ENCODE measurements at regions not wholly inside any gene's neighbourhood (a gene's known extent, or its start where the extent isn't known, plus 50 kb on each side); places are given as distances from the start of the nearest gene placed in this dataset.

- no peak overlapping the region for H3K27ac ChIP-seq
- H3K9me3 ChIP-seq = no peaks in the 10 kb centered on the region
- no peaks in the 10 kb centered on the region for H3K4me1 ChIP-seq
- H3K27me3 ChIP-seq = no peaks in the 10 kb centered on the region
- intact Hi-C loops (cut with DNase I) = no loop called here
- H3K4me3 ChIP-seq = no peak overlapping the region
- TF ChIP-seq, protein P1, sequence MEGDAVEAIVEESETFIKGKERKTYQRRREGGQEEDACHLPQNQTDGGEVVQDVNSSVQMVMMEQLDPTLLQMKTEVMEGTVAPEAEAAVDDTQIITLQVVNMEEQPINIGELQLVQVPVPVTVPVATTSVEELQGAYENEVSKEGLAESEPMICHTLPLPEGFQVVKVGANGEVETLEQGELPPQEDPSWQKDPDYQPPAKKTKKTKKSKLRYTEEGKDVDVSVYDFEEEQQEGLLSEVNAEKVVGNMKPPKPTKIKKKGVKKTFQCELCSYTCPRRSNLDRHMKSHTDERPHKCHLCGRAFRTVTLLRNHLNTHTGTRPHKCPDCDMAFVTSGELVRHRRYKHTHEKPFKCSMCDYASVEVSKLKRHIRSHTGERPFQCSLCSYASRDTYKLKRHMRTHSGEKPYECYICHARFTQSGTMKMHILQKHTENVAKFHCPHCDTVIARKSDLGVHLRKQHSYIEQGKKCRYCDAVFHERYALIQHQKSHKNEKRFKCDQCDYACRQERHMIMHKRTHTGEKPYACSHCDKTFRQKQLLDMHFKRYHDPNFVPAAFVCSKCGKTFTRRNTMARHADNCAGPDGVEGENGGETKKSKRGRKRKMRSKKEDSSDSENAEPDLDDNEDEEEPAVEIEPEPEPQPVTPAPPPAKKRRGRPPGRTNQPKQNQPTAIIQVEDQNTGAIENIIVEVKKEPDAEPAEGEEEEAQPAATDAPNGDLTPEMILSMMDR (IDR thresholded peaks at IDR 0.05) = no peak
- TF ChIP-seq POLR2A (IDR thresholded peaks at IDR 0.05) = no peak
- WGBS (ENCODE audit: insufficient coverage, low coverage, low lambda C conversion rate, missing lambda C conversion rate) = 63% methylated on average over 2 of the region's 4 CpGs
- H3K36me3 ChIP-seq = no peaks in the 10 kb centered on the region
- no peak for ATAC-seq
- DNase-seq = no peak
These were observed 169.3 kb upstream of the FSTL4 start for GRCh38 chr5:133781436-133782225.

- TF ChIP-seq POLR2A (IDR thresholded peaks at IDR 0.05) = no peak
- TF ChIP-seq, protein P1 (IDR thresholded peaks at IDR 0.05) = no peak
- Histone ChIP-seq H3K27ac (no peak overlapping the region), H3K36me3 (no peaks in the 10 kb centered on the region), H3K27me3 (no peaks in the 10 kb centered on the region), H3K9me3 (no peaks in the 10 kb centered on the region), H3K4me1 (no peaks in the 10 kb centered on the region), H3K4me3 (no peak overlapping the region)
- no peak for DNase-seq
- 92% methylated on average over 4 of the region's 8 CpGs for WGBS (ENCODE audit: insufficient coverage, low coverage, low lambda C conversion rate, missing lambda C conversion rate)
- no peak for ATAC-seq
- intact Hi-C loops (cut with DNase I) = no loop called here
These were observed 168.4 kb upstream of the FSTL4 start for GRCh38 chr5:133780619-133781280.

DNA sequence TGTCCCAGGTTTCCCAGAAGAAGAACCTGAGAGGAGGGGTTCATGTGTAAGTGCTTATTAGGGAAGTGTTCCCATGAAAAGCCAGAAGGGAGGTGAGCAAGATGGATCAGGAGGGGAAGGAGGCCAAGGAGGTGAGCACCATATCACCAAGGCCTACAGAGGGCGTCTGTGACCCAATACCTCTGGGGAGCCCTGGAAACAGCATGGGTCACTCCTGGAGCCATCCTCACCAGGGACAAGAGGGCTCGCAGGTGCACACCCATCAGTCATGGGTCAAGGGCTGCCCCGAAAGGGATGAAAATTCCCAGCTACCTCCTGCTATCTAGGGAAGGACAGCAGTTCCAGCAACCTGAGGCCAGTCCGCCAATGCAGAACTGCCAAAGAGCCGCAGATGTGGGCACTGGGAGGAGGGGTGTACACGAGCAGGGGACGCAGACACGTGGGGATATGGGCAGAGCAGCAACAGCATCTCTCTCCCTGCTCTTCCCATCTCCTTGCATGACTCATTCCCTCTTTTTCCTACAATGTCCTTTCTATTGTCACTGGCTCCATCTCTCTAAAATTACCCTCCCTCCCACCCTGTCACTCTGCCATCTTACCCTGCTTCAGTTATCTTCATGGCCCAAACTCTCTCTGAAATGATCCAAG, 167.6 kb upstream of the FSTL4 start:
- TF ChIP-seq, protein P1 (IDR thresholded peaks at IDR 0.05) = peak in 1 of 4 donors; percentile 8
- no peak for TF ChIP-seq POLR2A (IDR thresholded peaks at IDR 0.05)
- Histone ChIP-seq H3K9me3 (no peaks in the 10 kb centered on the region), H3K36me3 (no peaks in the 10 kb centered on the region), H3K27me3 (no peaks in the 10 kb centered on the region), H3K27ac (no peak overlapping the region), H3K4me1 (no peaks in the 10 kb centered on the region), H3K4me3 (no peak overlapping the region)
- DNase-seq = no peak
- 40% methylated on average over 1 of the region's 8 CpGs for WGBS (ENCODE audit: insufficient coverage, low coverage, low lambda C conversion rate, missing lambda C conversion rate)
- intact Hi-C loops (cut with DNase I) = no loop called here
- ATAC-seq = no peak

- H3K36me3 ChIP-seq = no peaks in the 10 kb centered on the region
- no peaks in the 10 kb centered on the region for H3K9me3 ChIP-seq
- no peak overlapping the region for H3K27ac ChIP-seq
- intact Hi-C loops (cut with DNase I) = no loop called here
- ATAC-seq (no peak), DNase-seq (no peak)
- H3K27me3 ChIP-seq = no peaks in the 10 kb centered on the region
- WGBS (ENCODE audit: insufficient coverage, low coverage, low lambda C conversion rate, missing lambda C conversion rate) = 80% methylated on average over 1 of the region's 5 CpGs
- TF ChIP-seq, protein P1 (IDR thresholded peaks at IDR 0.05) = no peak
- no peak for TF ChIP-seq POLR2A (IDR thresholded peaks at IDR 0.05)
- H3K4me1 ChIP-seq = no peaks in the 10 kb centered on the region
- H3K4me3 ChIP-seq = no peak overlapping the region
These were observed 166.3 kb upstream of the FSTL4 start for GRCh38 chr5:133778636-133779035.

Data from right lobe of liver (tissue), 6 donors.